OCI-LY1 (cell line): ENCODE measurements at regions not wholly inside any gene's neighbourhood (a gene's known extent, or its start where the extent isn't known, plus 50 kb on each side); places are given as distances from the start of the nearest gene placed in this dataset.

Experiments used
- H2AFZ ChIP-seq: fragments of 200-600 bp; sonication (generic), shearing (Covaris generic); 2 replicates; pipeline ENCODE4 v1.6.0; 2014; ENCODE audit warnings: antibody characterized with exemption, mild to moderate bottlenecking, low read length
- H3F3A ChIP-seq: fragments of 200-600 bp; sonication (generic), shearing (Covaris generic); 2 replicates; pipeline ENCODE4 v1.6.0; 2014; ENCODE audit warnings: mild to moderate bottlenecking, antibody characterized with exemption, low read length, moderate library complexity; ENCODE audit not compliant: insufficient read depth
- H3K27ac ChIP-seq: fragments of 200-600 bp; sonication (generic); 2 replicates; pipeline ENCODE4 v1.5.1; 2014; ENCODE audit warnings: low read length, mixed run types, mild to moderate bottlenecking, low read depth; ENCODE audit not compliant: poor library complexity, severe bottlenecking
- H3K27me3 ChIP-seq: fragments of 200-600 bp; sonication (generic); 2 replicates; pipeline ENCODE4 v1.6.0; 2014; ENCODE audit warnings: antibody characterized with exemption, mild to moderate bottlenecking, low read length, moderate library complexity; ENCODE audit not compliant: insufficient read depth
- H3K36me3 ChIP-seq: fragments of 200-600 bp; sonication (generic); 2 replicates; pipeline ENCODE4 v1.6.1; 2014; ENCODE audit warnings: mild to moderate bottlenecking, antibody characterized with exemption, low read length, moderate library complexity, mixed read lengths; ENCODE audit not compliant: insufficient read depth
- H3K4me1 ChIP-seq: fragments of 200-600 bp; sonication (generic); 2 replicates; pipeline ENCODE4 v1.5.1; 2014; ENCODE audit warnings: mild to moderate bottlenecking, low read length, moderate library complexity; ENCODE audit not compliant: insufficient read depth, severe bottlenecking
- H3K4me2 ChIP-seq: fragments of 200-600 bp; sonication (generic), shearing (Covaris generic); 2 replicates; pipeline ENCODE4 v1.6.1; 2014; ENCODE audit warnings: low read length
- H3K4me3 ChIP-seq: fragments of 200-600 bp; sonication (generic); 2 replicates; pipeline ENCODE4 v1.5.1; 2014; ENCODE audit warnings: low read length, low read depth, mild to moderate bottlenecking, mixed read lengths; ENCODE audit not compliant: poor library complexity, severe bottlenecking
- H3K79me2 ChIP-seq: fragments of 200-600 bp; shearing (Covaris generic); 2 replicates; pipeline ENCODE4 v1.6.1; 2016; ENCODE audit warnings: mixed run types, low read length, mixed read lengths; ENCODE audit not compliant: insufficient read depth
- H3K9ac ChIP-seq: fragments of 200-600 bp; sonication (generic), shearing (Covaris generic); 2 replicates; pipeline ENCODE4 v1.6.1; 2014; ENCODE audit warnings: mild to moderate bottlenecking, low read length, mixed read lengths
- H3K9me2 ChIP-seq: fragments of 200-600 bp; sonication (generic), shearing (Covaris generic); 2 replicates; pipeline ENCODE4 v1.6.1; 2014; ENCODE audit warnings: low read depth, mild to moderate bottlenecking, low read length, mixed read lengths
- H3K9me3 ChIP-seq: fragments of 200-600 bp; shearing (Covaris generic); 2 replicates; pipeline ENCODE4 v1.6.1; 2014; ENCODE audit warnings: low read length, mixed read lengths
- H4K20me1 ChIP-seq: fragments of 200-600 bp; sonication (generic), shearing (Covaris generic); 2 replicates; pipeline ENCODE4 v1.6.0; 2016; ENCODE audit warnings: mild to moderate bottlenecking, low read length; ENCODE audit not compliant: insufficient read depth
- CTCF ChIP-seq: fragments of 200-600 bp; sonication (generic), shearing (Covaris generic); IDR thresholded peaks from 2 replicates; pipeline ENCODE4 v1.5.1; 2017; ENCODE audit warnings: mild to moderate bottlenecking, antibody characterized with exemption, low read length, moderate library complexity, mixed read lengths
- EZH2 ChIP-seq: fragments of 200-600 bp; sonication (generic), shearing (Covaris generic); IDR thresholded peaks from 2 replicates; pipeline ENCODE4 v1.8.0; 2017; ENCODE audit warnings: borderline replicate concordance, mixed run types, mild to moderate bottlenecking, antibody characterized with exemption, low read length, moderate library complexity, mixed read lengths

DNA sequence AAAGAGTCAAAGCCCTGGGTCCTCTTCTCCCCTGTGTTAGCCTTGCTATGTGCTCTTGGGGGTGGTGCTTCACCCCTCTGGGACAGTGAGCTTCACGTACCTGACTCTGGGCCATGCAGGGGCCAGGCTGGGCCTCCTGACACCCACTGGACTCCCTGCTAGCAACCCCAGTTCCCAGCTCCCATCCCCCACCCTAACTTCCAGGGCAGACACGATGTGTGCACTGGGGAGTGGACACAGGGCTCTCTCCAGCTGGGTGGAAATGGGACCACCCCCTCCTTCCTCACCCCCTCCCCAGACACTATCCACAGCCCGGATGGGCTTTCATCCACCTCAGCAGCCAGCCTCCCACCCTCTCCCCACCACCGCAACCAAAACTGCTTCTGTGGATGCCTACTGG, 113.0 kb upstream of the ZNF479 start:
- H3K9me3 ChIP-seq, result peaks cover 2% of the 10 kb centered on the region; the same call in 1 of the 2 replicates
- H4K20me1 ChIP-seq, result no peaks in the 10 kb centered on the region
- no peaks in the 10 kb centered on the region for H3K4me1 ChIP-seq
- TF ChIP-seq EZH2, result no peak
- TF ChIP-seq CTCF, result no peak
- no peak overlapping the region for H2AFZ ChIP-seq
- H3K27ac ChIP-seq, result no peak overlapping the region
- no peaks in the 10 kb centered on the region for H3K36me3 ChIP-seq
- H3K27me3 ChIP-seq, result no peaks in the 10 kb centered on the region
- no peak overlapping the region for H3K4me2 ChIP-seq
- no peaks in the 10 kb centered on the region for H3K9me2 ChIP-seq
- H3K4me3 ChIP-seq, result no peak overlapping the region
- no peaks in the 10 kb centered on the region for H3K79me2 ChIP-seq
- no peaks in the 10 kb centered on the region for H3F3A ChIP-seq
- H3K9ac ChIP-seq, result no peak overlapping the region

DNA sequence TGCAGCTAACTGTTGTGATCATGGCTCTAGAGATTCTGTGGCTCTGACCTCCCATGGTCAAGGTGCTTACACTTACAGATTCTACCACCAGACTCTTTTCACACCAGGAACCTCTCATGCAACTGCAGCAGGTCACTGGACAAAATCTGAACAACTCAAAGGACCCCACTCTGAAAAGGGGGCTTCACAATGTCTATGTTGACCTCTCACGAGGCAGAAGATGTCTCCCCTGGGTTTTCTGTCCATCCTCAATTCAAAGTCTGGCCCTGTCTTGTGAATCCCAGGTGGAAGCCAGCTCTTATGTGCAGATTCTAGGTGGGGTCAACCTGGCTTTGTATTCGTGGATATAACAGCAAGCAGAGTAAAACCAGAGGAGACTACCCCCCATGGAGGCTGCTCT, 118.6 kb upstream of the ZNF479 start:
- H3K27ac ChIP-seq, result no peak overlapping the region
- H3K9me2 ChIP-seq, result no peaks in the 10 kb centered on the region
- no peaks in the 10 kb centered on the region for H3K36me3 ChIP-seq
- H3F3A ChIP-seq, result no peaks in the 10 kb centered on the region
- H4K20me1 ChIP-seq, result no peaks in the 10 kb centered on the region
- H3K79me2 ChIP-seq, result no peaks in the 10 kb centered on the region
- H3K4me2 ChIP-seq, result no peak overlapping the region
- no peak overlapping the region for H3K9ac ChIP-seq
- H3K27me3 ChIP-seq, result no peaks in the 10 kb centered on the region
- no peak overlapping the region for H2AFZ ChIP-seq
- no peak overlapping the region for H3K4me3 ChIP-seq
- H3K4me1 ChIP-seq, result no peaks in the 10 kb centered on the region
- TF ChIP-seq CTCF, result no peak
- TF ChIP-seq EZH2, result no peak
- H3K9me3 ChIP-seq, result no peaks in the 10 kb centered on the region

DNA sequence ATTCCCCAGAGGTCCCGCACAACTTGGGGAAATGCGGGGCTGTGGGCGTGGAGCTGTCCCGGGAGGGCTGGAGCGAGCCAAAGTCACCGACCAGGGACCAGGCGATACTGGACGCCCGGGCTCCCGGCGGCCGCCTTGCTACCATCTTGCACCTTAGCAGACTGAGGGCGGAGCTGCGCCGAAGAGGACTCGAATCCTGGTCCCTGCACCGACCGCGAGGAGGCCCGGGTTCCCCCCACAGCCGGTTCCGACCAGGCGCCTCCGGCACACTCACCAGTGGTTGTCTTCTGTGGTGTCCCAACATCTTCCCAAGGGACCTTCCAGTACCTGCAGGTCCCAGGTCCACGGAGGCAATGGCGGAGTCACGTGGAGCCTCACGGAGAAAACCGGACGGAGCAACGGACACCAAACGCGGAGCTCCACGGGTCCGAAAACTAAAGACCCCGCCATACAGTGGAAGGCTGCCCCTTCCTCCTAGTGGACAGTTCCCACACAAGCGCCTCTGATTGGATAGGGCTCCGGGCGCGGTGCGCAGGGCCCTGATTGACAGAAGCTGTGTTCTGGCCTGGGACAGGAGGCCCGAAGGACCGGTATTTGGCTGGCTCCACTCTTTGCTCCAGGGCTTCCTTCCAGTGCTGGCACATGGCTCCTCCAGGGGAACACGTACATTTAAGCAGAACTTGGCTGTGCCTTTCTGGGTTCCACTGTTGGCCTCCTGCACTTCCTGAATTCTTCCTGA, 124.6 kb upstream of the ZNF479 start:
- Histone ChIP-seq H3K4me3 (no peak overlapping the region), H3K4me1 (no peaks in the 10 kb centered on the region), H3K9ac (no peak overlapping the region), H4K20me1 (no peaks in the 10 kb centered on the region), H3K27ac (no peak overlapping the region), H3K9me2 (no peaks in the 10 kb centered on the region), H3K4me2 (no peak overlapping the region), H3K27me3 (no peaks in the 10 kb centered on the region), H3F3A (no peaks in the 10 kb centered on the region), H3K36me3 (no peaks in the 10 kb centered on the region), H2AFZ (no peak overlapping the region), H3K9me3 (0 out of 2 replicates have a peak, but pooled peaks cover 5% of the 10 kb centered on the region), H3K79me2 (no peaks in the 10 kb centered on the region)
- TF ChIP-seq CTCF (no peak), EZH2 (no peak)
